DND-41 (cell line): ENCODE measurements at regions not wholly inside any gene's neighbourhood (a gene's known extent, or its start where the extent isn't known, plus 50 kb on each side); places are given as distances from the start of the nearest gene placed in this dataset.

ENCODE experiments used
- ATAC-seq: fragments of 200-7000 bp; cut with Tn5 transposase; 3 replicates; pipeline ENCODE4 v1.9.1; 2021; ENCODE audit warnings: low read depth; ENCODE audit not compliant: insufficient read depth
- DNase-seq: peaks from one replicate; pipeline ENCODE4 v3.0.0-alpha.2; 2020
- H2AFZ ChIP-seq: 2 replicates; pipeline ENCODE4 v1.6.0; 2012; ENCODE audit warnings: low read depth, low read length
- H3K27ac ChIP-seq: 2 replicates; pipeline ENCODE4 v1.5.1; 2012; ENCODE audit warnings: low read length, inconsistent platforms
- H3K27me3 ChIP-seq: fragments of 200-600 bp; sonication (generic); 2 replicates; pipeline ENCODE4 v1.6.0; 2012; ENCODE audit warnings: low read length, mild to moderate bottlenecking, inconsistent platforms; ENCODE audit not compliant: insufficient read depth, poor library complexity
- H3K36me3 ChIP-seq: 2 replicates; pipeline ENCODE4 v1.5.1; 2012; ENCODE audit warnings: low read length, inconsistent platforms; ENCODE audit not compliant: insufficient read depth
- H3K4me1 ChIP-seq: 2 replicates; pipeline ENCODE4 v1.5.1; 2012; ENCODE audit warnings: mild to moderate bottlenecking, low read length; ENCODE audit not compliant: insufficient read depth
- H3K4me2 ChIP-seq: 2 replicates; pipeline ENCODE4 v1.6.0; 2012; ENCODE audit warnings: mild to moderate bottlenecking, moderate library complexity, low read length, inconsistent platforms; ENCODE audit not compliant: insufficient read depth
- H3K4me3 ChIP-seq, 2 experiments: fragments of 200-600 bp in 1 of 2; shearing (Covaris generic) in 1 of 2; 2 replicates each; pipeline ENCODE4 v1.5.1; 2012 to 2016; ENCODE audit warnings: inconsistent platforms in 2 of 2, low read length in 2 of 2, mild to moderate bottlenecking in 2 of 2, low read depth in 1 of 2, moderate library complexity in 1 of 2
- H3K79me2 ChIP-seq: 2 replicates; pipeline ENCODE4 v1.6.0; 2012; ENCODE audit warnings: low read length, inconsistent platforms; ENCODE audit not compliant: insufficient read depth
- H3K9ac ChIP-seq: 2 replicates; pipeline ENCODE4 v1.6.0; 2012; ENCODE audit warnings: low read depth, mild to moderate bottlenecking, inconsistent platforms, low read length, moderate library complexity
- H3K9me3 ChIP-seq: 2 replicates; pipeline ENCODE4 v1.5.1; 2012; ENCODE audit warnings: low read length, moderate library complexity, mild to moderate bottlenecking, inconsistent platforms; ENCODE audit not compliant: insufficient read depth, severe bottlenecking
- H4K20me1 ChIP-seq: 2 replicates; pipeline ENCODE4 v1.6.0; 2012; ENCODE audit warnings: low read length; ENCODE audit not compliant: insufficient read depth
- CTCF ChIP-seq: IDR thresholded peaks from 2 replicates; pipeline ENCODE4 v1.5.1; 2012; ENCODE audit warnings: borderline replicate concordance, low read length, moderate library complexity, mild to moderate bottlenecking; ENCODE audit not compliant: poor library complexity, severe bottlenecking; ENCODE audit errors: extremely low read depth
- EZH2 ChIP-seq: IDR thresholded peaks from 3 replicates; pipeline ENCODE4 v1.6.1; 2012; ENCODE audit warnings: borderline replicate concordance, low read depth, mild to moderate bottlenecking, moderate library complexity, low read length, inconsistent platforms; ENCODE audit not compliant: severe bottlenecking

- TF ChIP-seq CTCF (no peak), EZH2 (no peak)
- DNase-seq (peak; percentile 31), ATAC-seq (no peak)
- peak overlapping the region; percentile 16; the same call in 1 of the 2 replicates for H3K4me2 ChIP-seq
- peaks cover 89% of the 10 kb centered on the region for H3K4me1 ChIP-seq
- H3K27ac ChIP-seq = peak overlapping the region; percentile 98
- no peak overlapping the region for H3K4me3 ChIP-seq
- H3K36me3 ChIP-seq = no peaks in the 10 kb centered on the region
- no peak overlapping the region for H2AFZ ChIP-seq
- no peaks in the 10 kb centered on the region for H3K27me3 ChIP-seq
- no peaks in the 10 kb centered on the region for H3K79me2 ChIP-seq
- no peaks in the 10 kb centered on the region for H3K9me3 ChIP-seq
- peak overlapping the region; percentile 91 for H3K9ac ChIP-seq
- no peaks in the 10 kb centered on the region for H4K20me1 ChIP-seq
Measured at GRCh38 chr1:101313356-101313755, 76.5 kb downstream of the S1PR1 start.

- Histone ChIP-seq H3K27ac (peak overlapping the region; percentile 98), H3K9me3 (no peaks in the 10 kb centered on the region), H3K36me3 (no peaks in the 10 kb centered on the region), H3K4me3 (no peak overlapping the region), H3K9ac (no peak overlapping the region), H3K4me1 (peaks cover 81% of the 10 kb centered on the region), H3K27me3 (no peaks in the 10 kb centered on the region), H3K4me2 (no peak overlapping the region), H2AFZ (no peak overlapping the region), H3K79me2 (no peaks in the 10 kb centered on the region), H4K20me1 (no peaks in the 10 kb centered on the region)
- ATAC-seq (no peak), DNase-seq (no peak)
- TF ChIP-seq CTCF (no peak), EZH2 (no peak)
Measured at GRCh38 chr1:101314244-101314643, 77.4 kb downstream of the S1PR1 start.

GRCh38 chr1:101316256-101316655, 79.4 kb downstream of the S1PR1 start:
- Histone ChIP-seq H3K36me3 (no peaks in the 10 kb centered on the region), H3K4me1 (peaks cover 62% of the 10 kb centered on the region), H3K27me3 (no peaks in the 10 kb centered on the region), H4K20me1 (no peaks in the 10 kb centered on the region), H3K79me2 (no peaks in the 10 kb centered on the region), H3K27ac (peak overlapping the region; percentile 98), H3K9me3 (no peaks in the 10 kb centered on the region), H2AFZ (0 out of 2 replicates have a peak overlapping the region, but pooled peaks have one; percentile 11), H3K9ac (no peak overlapping the region), H3K4me3 (no peak overlapping the region), H3K4me2 (no peak overlapping the region)
- no peak for ATAC-seq
- no peak for TF ChIP-seq CTCF
- no peak for TF ChIP-seq EZH2
- DNase-seq = no peak

GRCh38 chr1:101316799-101317198, 80.0 kb downstream of the S1PR1 start:
- no peak overlapping the region; the same call in none of the 2 replicates for H3K27ac ChIP-seq
- no peak for TF ChIP-seq CTCF
- TF ChIP-seq EZH2 = no peak
- ATAC-seq (no peak), DNase-seq (no peak)
- no peaks in the 10 kb centered on the region for H3K9me3 ChIP-seq
- H3K4me3 ChIP-seq = no peak overlapping the region
- 0 out of 2 replicates have a peak overlapping the region, but pooled peaks have one; percentile 11 for H2AFZ ChIP-seq
- H3K4me1 ChIP-seq = peaks cover 56% of the 10 kb centered on the region
- no peaks in the 10 kb centered on the region for H3K79me2 ChIP-seq
- no peaks in the 10 kb centered on the region for H4K20me1 ChIP-seq
- no peak overlapping the region for H3K4me2 ChIP-seq
- H3K27me3 ChIP-seq = no peaks in the 10 kb centered on the region
- H3K36me3 ChIP-seq = no peaks in the 10 kb centered on the region
- no peak overlapping the region; the same call in 1 of the 2 replicates for H3K9ac ChIP-seq
